Right lobe of liver (tissue), 6 donors: ENCODE measurements at regions not wholly inside any gene's neighbourhood (a gene's known extent, or its start where the extent isn't known, plus 50 kb on each side); places are given as distances from the start of the nearest gene placed in this dataset.

ENCODE experiments used
- ATAC-seq, 4 donors: fragments of 200-7000 bp; cut with Tn5 transposase; one replicate each; pipeline ENCODE4 v1.9.1; 2020; ENCODE audit warnings: mild to moderate bottlenecking in 4 of 4, moderate library complexity in 4 of 4
- DNase-seq, 3 donors: peaks; one replicate each; pipeline ENCODE4 v3.0.0-alpha.2; 2020
- H3K27ac ChIP-seq, 3 donors: fragments of 200-600 bp; one replicate each; pipeline ENCODE4 v1.8.0; 2022
- H3K27me3 ChIP-seq, 2 donors: fragments of 200-600 bp; one replicate each; pipeline ENCODE4 v1.8.0; 2022
- H3K36me3 ChIP-seq, 4 donors: fragments of 200-600 bp; sonication (generic) in 1 of 4; one replicate each; pipeline versions ENCODE4 v1.5.1 to v1.8.0; 2017 to 2022; ENCODE audit warnings: control low read depth in 1 of 4
- H3K4me1 ChIP-seq, 4 donors: fragments of 200-600 bp; sonication (generic) in 1 of 4; one replicate each; pipeline versions ENCODE4 v1.5.1 to v1.8.0; 2017 to 2022; ENCODE audit warnings: control low read depth in 1 of 4
- H3K4me3 ChIP-seq, 3 donors: fragments of 200-600 bp; one replicate each; pipeline ENCODE4 v1.8.0; 2022
- H3K9me3 ChIP-seq, 4 donors: fragments of 200-600 bp; sonication (generic) in 1 of 4; one replicate each; pipeline versions ENCODE4 v1.5.1 to v1.8.0; 2017 to 2022; ENCODE audit warnings: control low read depth in 1 of 4
- POLR2A ChIP-seq: fragments of 450-650 bp; IDR thresholded peaks from one replicate; pipeline ENCODE4 v1.6.1; 2017; ENCODE audit warnings: antibody characterized with exemption, mild to moderate bottlenecking
- WGBS: methylation state at CpG from one replicate; pipeline ENCODE4 v1.1.6; 2018; ENCODE audit warnings: low coverage, low lambda C conversion rate; ENCODE audit not compliant: insufficient coverage; ENCODE audit errors: missing lambda C conversion rate; 5-methylcytosine and 5-hydroxymethylcytosine counted together
- intact Hi-C, 2 donors: fragments of 100-400 bp; cut with DNase I; formaldehyde crosslinking; loops; one replicate each; pipeline versions ENCODE4 v1.11.2 to v1.14.1; 2022
- TF ChIP-seq, protein P1 (sequence below), 4 donors: fragments of 200-600 bp in 3 of 4; fragments of 450-650 bp in 1 of 4; IDR thresholded peaks; one replicate each; pipeline versions ENCODE4 v1.5.1 to v1.8.0; 2016 to 2022; ENCODE audit warnings: antibody characterized with exemption in 4 of 4, mild to moderate bottlenecking in 2 of 4
- donor health status: DM: no; HTN: yes; CAD: no.
- donor health status: DM: no; HTN: no; CAD: no.
- donor health status: DM: no; HTN: no; CAD: no.
- donor health status: DM: no; HTN: yes; CAD: no.
- donor health status: DM: no; HTN: yes; CAD: no.

DNA sequence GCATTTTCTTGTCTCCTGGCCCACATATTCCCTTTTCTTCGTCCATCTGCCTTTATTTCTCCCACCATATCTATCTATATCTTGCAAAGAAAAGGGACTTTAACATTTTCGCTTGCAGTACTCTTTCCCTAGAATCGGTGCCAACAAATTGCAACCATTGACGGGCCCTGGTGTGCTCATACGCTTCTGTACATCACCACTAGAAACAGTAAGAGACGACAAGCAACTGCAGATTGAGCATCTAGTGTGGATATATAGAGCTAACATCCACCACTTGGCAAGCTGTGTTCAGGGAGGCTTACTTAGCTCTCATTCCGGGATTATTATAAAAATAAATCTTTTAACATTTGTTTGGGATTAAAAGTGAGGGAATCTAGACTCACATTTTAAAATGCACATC is 230.8 kb upstream of the PKN2 start:
- no peaks in the 10 kb centered on the region for H3K9me3 ChIP-seq
- TF ChIP-seq, protein P1, sequence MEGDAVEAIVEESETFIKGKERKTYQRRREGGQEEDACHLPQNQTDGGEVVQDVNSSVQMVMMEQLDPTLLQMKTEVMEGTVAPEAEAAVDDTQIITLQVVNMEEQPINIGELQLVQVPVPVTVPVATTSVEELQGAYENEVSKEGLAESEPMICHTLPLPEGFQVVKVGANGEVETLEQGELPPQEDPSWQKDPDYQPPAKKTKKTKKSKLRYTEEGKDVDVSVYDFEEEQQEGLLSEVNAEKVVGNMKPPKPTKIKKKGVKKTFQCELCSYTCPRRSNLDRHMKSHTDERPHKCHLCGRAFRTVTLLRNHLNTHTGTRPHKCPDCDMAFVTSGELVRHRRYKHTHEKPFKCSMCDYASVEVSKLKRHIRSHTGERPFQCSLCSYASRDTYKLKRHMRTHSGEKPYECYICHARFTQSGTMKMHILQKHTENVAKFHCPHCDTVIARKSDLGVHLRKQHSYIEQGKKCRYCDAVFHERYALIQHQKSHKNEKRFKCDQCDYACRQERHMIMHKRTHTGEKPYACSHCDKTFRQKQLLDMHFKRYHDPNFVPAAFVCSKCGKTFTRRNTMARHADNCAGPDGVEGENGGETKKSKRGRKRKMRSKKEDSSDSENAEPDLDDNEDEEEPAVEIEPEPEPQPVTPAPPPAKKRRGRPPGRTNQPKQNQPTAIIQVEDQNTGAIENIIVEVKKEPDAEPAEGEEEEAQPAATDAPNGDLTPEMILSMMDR (IDR thresholded peaks at IDR 0.05) = no peak
- TF ChIP-seq POLR2A = no peak
- intact Hi-C loops = no loop called here
- DNase-seq (no peak), ATAC-seq (no peak)
- no peaks in the 10 kb centered on the region for H3K36me3 ChIP-seq
- H3K4me3 ChIP-seq = no peak overlapping the region
- H3K27ac ChIP-seq = no peak overlapping the region
- WGBS = 75% methylated on average over 7 of the region's 7 CpGs
- H3K27me3 ChIP-seq = no peaks in the 10 kb centered on the region
- H3K4me1 ChIP-seq = no peaks in the 10 kb centered on the region

DNA sequence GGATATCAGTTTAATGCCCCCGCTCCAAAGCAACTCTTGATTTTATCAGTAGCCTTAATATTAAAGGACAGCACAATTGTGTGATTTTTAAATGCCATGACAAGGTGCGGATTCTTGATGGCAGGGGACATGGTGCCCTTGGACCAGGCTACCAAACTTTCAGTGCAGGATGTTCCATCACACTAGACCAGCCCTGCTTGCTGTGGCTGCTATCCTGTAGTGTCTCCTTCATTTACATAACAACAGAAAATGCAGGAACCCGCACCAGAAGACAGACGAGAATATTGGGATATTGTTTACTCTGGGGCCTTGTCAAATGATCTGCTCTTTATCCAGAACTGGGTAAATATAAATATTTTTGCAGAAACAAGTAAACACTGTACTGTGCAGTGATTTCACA is 229.3 kb upstream of the PKN2 start:
- Histone ChIP-seq H3K27ac (no peak overlapping the region), H3K4me3 (no peak overlapping the region), H3K36me3 (no peaks in the 10 kb centered on the region), H3K27me3 (no peaks in the 10 kb centered on the region), H3K4me1 (no peaks in the 10 kb centered on the region), H3K9me3 (no peaks in the 10 kb centered on the region)
- no peak for DNase-seq
- ATAC-seq = no peak
- WGBS = 58% methylated on average over 4 of the region's 4 CpGs
- intact Hi-C loops = no loop called here
- no peak for TF ChIP-seq POLR2A
- TF ChIP-seq, protein P1 (IDR thresholded peaks at IDR 0.05) = no peak

DNA sequence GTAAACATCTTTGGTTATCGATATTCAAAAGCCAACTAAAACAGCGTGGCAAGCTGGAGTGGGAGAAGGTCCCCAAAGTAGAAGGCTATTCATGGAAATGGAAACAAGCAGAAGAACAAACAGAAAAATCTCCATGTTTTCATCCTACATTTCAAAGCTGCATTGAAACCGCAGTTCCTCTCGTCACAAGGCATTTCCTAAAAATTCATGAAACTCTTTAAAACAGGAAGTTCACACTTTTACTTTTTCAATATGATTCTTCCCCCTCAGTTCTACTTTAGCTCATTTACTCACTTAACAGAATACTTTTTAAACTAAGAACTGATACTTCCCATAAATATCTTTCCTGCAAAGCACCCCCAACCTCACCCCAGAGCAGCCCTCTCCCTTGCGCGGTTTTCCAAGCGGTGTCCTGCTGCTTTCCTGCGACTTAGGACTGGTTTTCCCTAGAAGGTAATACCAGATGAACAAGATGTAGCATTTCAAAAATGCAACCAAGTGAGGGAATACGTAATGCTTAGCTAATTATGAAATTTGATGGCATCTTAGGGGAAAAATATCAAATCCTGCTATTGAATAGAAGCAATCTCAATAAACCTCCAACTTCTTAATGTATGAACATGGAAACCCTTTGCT is 228.3 kb upstream of the PKN2 start:
- ATAC-seq (no peak), DNase-seq (no peak)
- Histone ChIP-seq H3K4me3 (no peak overlapping the region), H3K36me3 (no peaks in the 10 kb centered on the region), H3K27me3 (no peaks in the 10 kb centered on the region), H3K4me1 (no peaks in the 10 kb centered on the region), H3K27ac (no peak overlapping the region), H3K9me3 (no peaks in the 10 kb centered on the region)
- WGBS = 48% methylated on average over 9 of the region's 9 CpGs
- TF ChIP-seq, protein P1 (IDR thresholded peaks at IDR 0.05) = no peak
- no peak for TF ChIP-seq POLR2A
- intact Hi-C loops = no loop called here

DNA sequence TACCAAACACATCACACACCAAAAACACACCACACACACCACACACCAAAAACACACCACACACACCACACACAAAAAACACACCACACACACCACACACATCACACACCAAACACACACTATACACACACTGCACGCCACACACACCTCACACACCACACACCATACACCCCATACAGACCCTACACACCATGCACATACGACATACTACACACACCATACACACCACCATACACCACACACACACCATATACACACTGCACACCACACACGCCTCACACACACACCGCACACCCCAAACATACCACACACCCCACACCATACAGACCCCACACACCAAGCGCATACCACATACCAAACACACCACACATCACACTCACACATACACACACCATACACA is 226.9 kb upstream of the PKN2 start:
- ATAC-seq (no peak), DNase-seq (no peak)
- Histone ChIP-seq H3K4me1 (no peaks in the 10 kb centered on the region), H3K27ac (no peak overlapping the region), H3K27me3 (no peaks in the 10 kb centered on the region), H3K4me3 (no peak overlapping the region), H3K36me3 (no peaks in the 10 kb centered on the region), H3K9me3 (no peaks in the 10 kb centered on the region)
- WGBS = 94% methylated on average over 5 of the region's 5 CpGs
- no peak for TF ChIP-seq POLR2A
- TF ChIP-seq, protein P1 (IDR thresholded peaks at IDR 0.05) = no peak
- intact Hi-C loops = no loop called here

DNA sequence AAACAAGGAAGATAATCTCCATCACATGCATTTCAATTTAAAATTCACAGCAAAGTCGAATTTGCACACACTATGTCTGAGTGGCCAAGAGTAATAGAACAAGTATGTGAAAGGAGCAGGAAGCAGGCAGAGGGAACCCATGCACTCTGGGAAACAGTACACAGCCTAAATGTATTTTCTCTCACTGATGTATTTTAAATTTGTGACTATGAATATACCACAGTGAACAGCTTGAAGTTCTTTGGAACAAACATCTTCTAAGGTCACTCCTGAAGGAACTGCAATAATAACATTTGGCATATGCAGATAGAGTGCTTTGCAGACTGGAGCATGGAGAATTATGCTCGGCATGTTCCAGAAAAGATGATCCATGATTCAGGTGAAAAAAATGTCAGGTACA is 223.1 kb upstream of the PKN2 start:
- DNase-seq (no peak), ATAC-seq (no peak)
- Histone ChIP-seq H3K27me3 (no peaks in the 10 kb centered on the region), H3K9me3 (no peaks in the 10 kb centered on the region), H3K4me3 (no peak overlapping the region), H3K36me3 (no peaks in the 10 kb centered on the region), H3K27ac (no peak overlapping the region), H3K4me1 (no peaks in the 10 kb centered on the region)
- WGBS = 61% methylated on average over 2 of the region's 2 CpGs
- TF ChIP-seq, protein P1 (IDR thresholded peaks at IDR 0.05) = no peak
- no peak for TF ChIP-seq POLR2A
- intact Hi-C loops = no loop called here
